PFSK-1 (cell line): ENCODE measurements at regions not wholly inside any gene's neighbourhood (a gene's known extent, or its start where the extent isn't known, plus 50 kb on each side); places are given as distances from the start of the nearest gene placed in this dataset.

Experiments used
- FOXP2 ChIP-seq: optimal IDR thresholded peaks from 2 replicates; pipeline ENCODE3; 2011; ENCODE audit warnings: borderline replicate concordance, control low read depth, inconsistent platforms; ENCODE audit not compliant: insufficient read depth; ENCODE audit errors: extremely low read length, extremely low read depth
- POLR2AphosphoS5 ChIP-seq: IDR thresholded peaks from 2 replicates; pipeline ENCODE4 v1.6.1; 2012; ENCODE audit warnings: low read depth, mild to moderate bottlenecking, control low read depth, low read length, moderate library complexity
- SIN3A ChIP-seq: IDR thresholded peaks from 2 replicates; pipeline ENCODE4 v1.6.1; 2012; ENCODE audit warnings: mild to moderate bottlenecking, low read length, moderate library complexity, borderline replicate concordance; ENCODE audit not compliant: insufficient read depth
- TAF1 ChIP-seq: IDR thresholded peaks from 2 replicates; pipeline ENCODE4 v1.6.1; 2012; ENCODE audit warnings: low read length, control low read depth, borderline replicate concordance; ENCODE audit not compliant: insufficient read depth
- TF ChIP-seq, protein P1 (sequence below), 2 experiments: IDR thresholded peaks; 2 replicates each; pipeline versions ENCODE4 v1.6.1 to v1.8.0; 2011 to 2012; ENCODE audit warnings: low read depth in 2 of 2, low read length in 2 of 2, control low read depth in 1 of 2, inconsistent platforms in 1 of 2, mild to moderate bottlenecking in 1 of 2, moderate library complexity in 1 of 2; ENCODE audit not compliant: insufficient read depth in 1 of 2

DNA sequence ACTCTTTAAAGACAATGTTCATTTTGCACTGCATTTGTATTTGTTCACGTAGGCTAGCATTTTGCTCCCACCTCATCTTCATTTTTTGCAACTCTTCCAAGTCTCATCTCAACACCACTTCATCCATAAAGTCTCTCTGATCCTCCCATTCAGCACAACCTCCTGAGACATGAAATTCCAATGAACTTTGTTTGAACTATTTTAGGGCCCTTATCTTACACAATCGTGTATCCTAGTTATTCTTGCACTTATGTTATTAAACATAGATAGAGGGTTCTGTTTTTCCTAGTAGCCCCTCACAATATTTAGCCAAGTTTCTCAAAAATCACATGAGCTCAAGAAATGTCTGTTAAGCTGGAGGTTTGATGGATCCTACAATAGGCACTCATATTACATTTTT, 500.5 kb upstream of the ADAMTS5 start:
- TF ChIP-seq FOXP2 (no peak), POLR2AphosphoS5 (no peak), SIN3A (no peak), TAF1 (no peak)
- TF ChIP-seq, protein P1, sequence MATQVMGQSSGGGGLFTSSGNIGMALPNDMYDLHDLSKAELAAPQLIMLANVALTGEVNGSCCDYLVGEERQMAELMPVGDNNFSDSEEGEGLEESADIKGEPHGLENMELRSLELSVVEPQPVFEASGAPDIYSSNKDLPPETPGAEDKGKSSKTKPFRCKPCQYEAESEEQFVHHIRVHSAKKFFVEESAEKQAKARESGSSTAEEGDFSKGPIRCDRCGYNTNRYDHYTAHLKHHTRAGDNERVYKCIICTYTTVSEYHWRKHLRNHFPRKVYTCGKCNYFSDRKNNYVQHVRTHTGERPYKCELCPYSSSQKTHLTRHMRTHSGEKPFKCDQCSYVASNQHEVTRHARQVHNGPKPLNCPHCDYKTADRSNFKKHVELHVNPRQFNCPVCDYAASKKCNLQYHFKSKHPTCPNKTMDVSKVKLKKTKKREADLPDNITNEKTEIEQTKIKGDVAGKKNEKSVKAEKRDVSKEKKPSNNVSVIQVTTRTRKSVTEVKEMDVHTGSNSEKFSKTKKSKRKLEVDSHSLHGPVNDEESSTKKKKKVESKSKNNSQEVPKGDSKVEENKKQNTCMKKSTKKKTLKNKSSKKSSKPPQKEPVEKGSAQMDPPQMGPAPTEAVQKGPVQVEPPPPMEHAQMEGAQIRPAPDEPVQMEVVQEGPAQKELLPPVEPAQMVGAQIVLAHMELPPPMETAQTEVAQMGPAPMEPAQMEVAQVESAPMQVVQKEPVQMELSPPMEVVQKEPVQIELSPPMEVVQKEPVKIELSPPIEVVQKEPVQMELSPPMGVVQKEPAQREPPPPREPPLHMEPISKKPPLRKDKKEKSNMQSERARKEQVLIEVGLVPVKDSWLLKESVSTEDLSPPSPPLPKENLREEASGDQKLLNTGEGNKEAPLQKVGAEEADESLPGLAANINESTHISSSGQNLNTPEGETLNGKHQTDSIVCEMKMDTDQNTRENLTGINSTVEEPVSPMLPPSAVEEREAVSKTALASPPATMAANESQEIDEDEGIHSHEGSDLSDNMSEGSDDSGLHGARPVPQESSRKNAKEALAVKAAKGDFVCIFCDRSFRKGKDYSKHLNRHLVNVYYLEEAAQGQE (IDR thresholded peaks at IDR 0.05; ENCODE audit: insufficient read depth in 1 of 2, low read depth in 2 of 2, low read length in 2 of 2) = no peak

DNA sequence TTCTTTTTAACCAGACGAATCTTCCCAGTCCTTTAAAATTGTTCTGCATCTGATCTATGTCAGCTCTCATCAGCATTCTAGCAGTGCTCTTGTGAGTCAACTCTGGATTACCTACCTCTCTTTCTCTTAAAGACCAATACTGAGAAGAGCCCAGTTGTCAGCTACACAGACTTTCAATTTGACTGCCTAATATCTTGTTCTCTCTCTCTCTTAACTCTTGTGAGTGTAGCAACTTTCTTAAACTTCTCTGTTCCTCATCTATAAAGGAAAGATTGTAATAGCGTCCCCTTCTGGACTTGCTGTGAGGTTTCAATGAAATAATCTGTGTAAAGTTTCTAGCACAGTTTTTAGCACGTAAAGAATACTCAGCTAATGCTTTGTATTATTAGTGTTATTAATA, 499.3 kb upstream of the ADAMTS5 start:
- TF ChIP-seq POLR2AphosphoS5 (no peak), TAF1 (no peak), SIN3A (no peak), FOXP2 (no peak)
- TF ChIP-seq, protein P1 (IDR thresholded peaks at IDR 0.05; ENCODE audit: insufficient read depth in 1 of 2, low read depth in 2 of 2, low read length in 2 of 2) = no peak

DNA sequence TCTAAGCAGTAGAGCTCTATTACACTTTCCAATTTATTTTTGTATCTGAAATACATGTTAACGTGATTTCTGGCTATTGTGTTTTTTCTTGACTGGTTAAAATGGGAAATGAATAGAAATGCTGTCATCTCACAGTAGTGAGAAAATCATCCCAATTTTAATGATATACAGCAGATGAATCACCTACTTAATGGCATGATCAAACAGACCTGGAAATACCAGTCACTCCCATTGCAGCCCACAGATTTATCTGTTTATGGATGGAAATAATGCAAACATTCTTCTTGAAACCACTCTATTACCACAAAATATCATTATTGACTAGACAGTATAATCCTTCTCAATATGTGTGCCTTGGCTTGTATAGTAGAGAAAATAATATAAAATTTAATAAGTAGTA, 497.8 kb upstream of the ADAMTS5 start:
- TF ChIP-seq, protein P1 (IDR thresholded peaks at IDR 0.05; ENCODE audit: insufficient read depth in 1 of 2, low read depth in 2 of 2, low read length in 2 of 2) = no peak
- no peak for TF ChIP-seq SIN3A
- no peak for TF ChIP-seq FOXP2
- TF ChIP-seq POLR2AphosphoS5 = no peak
- no peak for TF ChIP-seq TAF1

DNA sequence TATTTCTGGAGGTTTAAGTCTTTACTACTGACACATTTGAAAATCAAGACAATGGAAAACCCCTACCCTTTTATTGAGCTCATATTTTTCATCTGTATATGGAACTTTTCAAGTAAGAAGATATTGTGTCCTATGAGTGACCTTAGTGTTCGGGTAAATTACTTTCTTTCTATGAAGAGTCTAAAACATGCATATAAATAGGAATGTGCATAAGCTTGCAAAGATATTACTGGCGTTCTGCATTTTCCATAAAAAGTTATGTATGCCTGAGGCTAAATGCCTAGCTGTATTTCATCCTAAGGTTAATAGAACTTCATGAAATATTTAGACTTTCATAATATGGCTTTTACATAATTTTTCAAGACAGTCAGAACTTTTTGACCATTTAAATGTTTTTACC, 495.8 kb upstream of the ADAMTS5 start:
- TF ChIP-seq FOXP2 (no peak), POLR2AphosphoS5 (no peak), SIN3A (no peak), TAF1 (no peak)
- TF ChIP-seq, protein P1 (IDR thresholded peaks at IDR 0.05; ENCODE audit: insufficient read depth in 1 of 2, low read depth in 2 of 2, low read length in 2 of 2) = no peak

DNA sequence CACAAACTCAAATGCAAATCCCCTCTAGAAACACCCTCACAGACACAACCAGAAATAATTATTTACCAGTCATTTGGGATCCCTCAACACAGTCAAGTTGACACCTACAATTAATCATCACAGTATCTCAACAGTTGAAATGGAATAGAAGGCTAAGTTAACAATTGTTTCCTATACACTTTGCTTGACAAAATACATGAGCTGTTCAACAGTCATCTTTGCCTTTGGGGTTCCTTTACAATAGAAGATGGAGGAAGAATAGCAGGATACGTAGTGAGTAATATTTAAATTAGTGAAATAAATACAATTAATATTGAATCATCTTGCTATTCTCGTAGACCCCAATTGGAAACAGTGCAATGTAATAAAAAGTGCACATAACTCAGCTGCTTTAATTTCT, 487.3 kb upstream of the ADAMTS5 start:
- TF ChIP-seq POLR2AphosphoS5 (no peak), TAF1 (no peak), SIN3A (no peak), FOXP2 (no peak)
- TF ChIP-seq, protein P1 (IDR thresholded peaks at IDR 0.05; ENCODE audit: insufficient read depth in 1 of 2, low read depth in 2 of 2, low read length in 2 of 2) = no peak
